Caco-2 (cell line): ENCODE measurements at regions not wholly inside any gene's neighbourhood (a gene's known extent, or its start where the extent isn't known, plus 50 kb on each side); places are given as distances from the start of the nearest gene placed in this dataset.

Source experiments
- BruUV-seq: library from RNA; stranded (reverse); fragments of 400-500 nt; replicated peaks from 2 replicates; lab custom pipeline; 2021; lab: Mats Ljungman, UMichigan
- CTCF ChIA-PET: fragments of 300-600 bp; sonication (Branson Sonifier 250); formaldehyde crosslinking; loops from one replicate; lab custom pipeline; 2022; ENCODE audit warnings: antibody characterized with exemption; lab: Charles Lee
- POLR2A ChIA-PET: fragments of 300-600 bp; sonication (Branson Sonifier 250); formaldehyde crosslinking; loops from one replicate; lab custom pipeline; 2022; ENCODE audit warnings: antibody characterized with exemption; lab: Charles Lee
- DNase-seq, 2 experiments: peaks; one replicate each; pipeline versions ENCODE4 v3.0.0 to v3.0.0-alpha.2; 2020 to 2022
- H3K27me3 ChIP-seq: replicated peaks from 2 replicates; pipeline ENCODE4 v1.6.0; 2011; ENCODE audit warnings: low read length; ENCODE audit not compliant: control insufficient read depth, insufficient read depth
- H3K36me3 ChIP-seq: 2 replicates; pipeline ENCODE4 v1.5.1; 2011; ENCODE audit warnings: low read length; ENCODE audit not compliant: control insufficient read depth, insufficient read depth
- H3K4me1 ChIP-seq: fragments of 250-450 bp; sonication (Bioruptor Pico); 2 replicates; pipeline ENCODE4 v1.5.1; 2020; ENCODE audit warnings: mild to moderate bottlenecking
- H3K4me3 ChIP-seq: 2 replicates; pipeline ENCODE4 v1.5.1; 2011; ENCODE audit warnings: low read depth, mild to moderate bottlenecking, control low read depth, low read length
- H3K9me3 ChIP-seq: fragments of 250-450 bp; sonication (Bioruptor Pico); 2 replicates; pipeline ENCODE4 v1.5.1; 2020; ENCODE audit warnings: mild to moderate bottlenecking, moderate library complexity
- H3K27ac Mint-ChIP-seq: one replicate; pipeline ENCODE4 v1.8.0; 2022; ENCODE audit warnings: mixed read lengths; ENCODE audit not compliant: unreplicated experiment
- H3K27me3 Mint-ChIP-seq: one replicate; pipeline ENCODE4 v1.8.0; 2022; ENCODE audit warnings: mixed read lengths; ENCODE audit not compliant: insufficient read depth, unreplicated experiment
- H3K36me3 Mint-ChIP-seq: one replicate; pipeline ENCODE4 v1.8.0; 2022; ENCODE audit warnings: mild to moderate bottlenecking, mixed read lengths; ENCODE audit not compliant: insufficient read depth, unreplicated experiment
- H3K4me1 Mint-ChIP-seq: one replicate; pipeline ENCODE4 v1.8.0; 2022; ENCODE audit warnings: low read depth, mixed read lengths; ENCODE audit not compliant: unreplicated experiment
- H3K4me3 Mint-ChIP-seq: one replicate; pipeline ENCODE4 v1.8.0; 2022; ENCODE audit warnings: mild to moderate bottlenecking, moderate library complexity, mixed read lengths; ENCODE audit not compliant: unreplicated experiment
- H3K9me3 Mint-ChIP-seq: one replicate; pipeline ENCODE4 v1.8.0; 2022; ENCODE audit warnings: mixed read lengths; ENCODE audit not compliant: unreplicated experiment
- intact Hi-C: fragments of 100-400 bp; cut with micrococcal nuclease; formaldehyde crosslinking; loops from one replicate; pipeline ENCODE4 v1.10.0; 2022; ENCODE audit not compliant: unreplicated experiment
- TF ChIP-seq, protein P1 (sequence below), 2 experiments: fragments of 200-600 bp in 1 of 2; IDR thresholded peaks; 1 replicate in 1 of 2; 2 replicates in 1 of 2; pipeline versions ENCODE4 v1.5.1 to v1.8.0; 2011 to 2022; ENCODE audit warnings: antibody characterized with exemption in 1 of 2, control low read depth in 1 of 2, inconsistent platforms in 1 of 2, low read depth in 1 of 2, low read length in 1 of 2, mild to moderate bottlenecking in 1 of 2, moderate library complexity in 1 of 2; ENCODE audit not compliant: insufficient read depth in 1 of 2, severe bottlenecking in 1 of 2, unreplicated experiment in 1 of 2

GRCh38 chr21:33171616-33172169 lies 58.0 kb upstream of the IFNAR2 start:
- Mint-ChIP-seq H3K27me3 (peaks cover 21% of the 10 kb centered on the region), H3K36me3 (no peaks in the 10 kb centered on the region), H3K9me3 (no peaks in the 10 kb centered on the region), H3K4me1 (no peaks in the 10 kb centered on the region), H3K27ac (no peak overlapping the region), H3K4me3 (no peak overlapping the region)
- TF ChIP-seq, protein P1, sequence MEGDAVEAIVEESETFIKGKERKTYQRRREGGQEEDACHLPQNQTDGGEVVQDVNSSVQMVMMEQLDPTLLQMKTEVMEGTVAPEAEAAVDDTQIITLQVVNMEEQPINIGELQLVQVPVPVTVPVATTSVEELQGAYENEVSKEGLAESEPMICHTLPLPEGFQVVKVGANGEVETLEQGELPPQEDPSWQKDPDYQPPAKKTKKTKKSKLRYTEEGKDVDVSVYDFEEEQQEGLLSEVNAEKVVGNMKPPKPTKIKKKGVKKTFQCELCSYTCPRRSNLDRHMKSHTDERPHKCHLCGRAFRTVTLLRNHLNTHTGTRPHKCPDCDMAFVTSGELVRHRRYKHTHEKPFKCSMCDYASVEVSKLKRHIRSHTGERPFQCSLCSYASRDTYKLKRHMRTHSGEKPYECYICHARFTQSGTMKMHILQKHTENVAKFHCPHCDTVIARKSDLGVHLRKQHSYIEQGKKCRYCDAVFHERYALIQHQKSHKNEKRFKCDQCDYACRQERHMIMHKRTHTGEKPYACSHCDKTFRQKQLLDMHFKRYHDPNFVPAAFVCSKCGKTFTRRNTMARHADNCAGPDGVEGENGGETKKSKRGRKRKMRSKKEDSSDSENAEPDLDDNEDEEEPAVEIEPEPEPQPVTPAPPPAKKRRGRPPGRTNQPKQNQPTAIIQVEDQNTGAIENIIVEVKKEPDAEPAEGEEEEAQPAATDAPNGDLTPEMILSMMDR (IDR thresholded peaks at IDR 0.05; ENCODE audit: insufficient read depth in 1 of 2, low read depth in 1 of 2, low read length in 1 of 2, severe bottlenecking in 1 of 2, unreplicated experiment in 1 of 2), result no peak
- Histone ChIP-seq H3K9me3 (no peaks in the 10 kb centered on the region), H3K4me1 (no peaks in the 10 kb centered on the region), H3K36me3 (no peaks in the 10 kb centered on the region), H3K4me3 (no peak overlapping the region), H3K27me3 (no peaks in the 10 kb centered on the region; the same call in none of the 2 replicates)
- no peak for DNase-seq
- POLR2A ChIA-PET, result no interaction called here
- no TSS peak for BruUV-seq
- CTCF ChIA-PET, result no interaction called here
- intact Hi-C loops, result no loop called here

DNA sequence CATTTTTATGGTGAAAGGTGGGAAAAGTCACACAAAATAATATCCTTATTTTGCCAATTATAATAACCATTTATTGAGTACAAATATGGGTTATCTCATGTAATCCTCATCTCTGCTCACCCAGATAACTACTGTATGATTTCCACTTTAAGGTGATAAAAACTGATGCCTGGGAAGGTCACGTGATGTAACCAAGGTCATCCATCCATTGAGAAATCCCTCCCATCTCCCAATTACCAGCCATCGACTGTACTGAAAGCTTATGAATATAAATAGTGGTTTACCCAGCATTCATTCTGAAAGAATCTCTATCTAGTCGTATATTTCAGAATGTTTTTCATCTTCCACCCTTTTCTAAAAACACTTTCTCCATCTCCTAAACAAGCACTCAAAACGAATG lies 55.0 kb upstream of the IFNAR2 start:
- no peaks in the 10 kb centered on the region for H3K36me3 Mint-ChIP-seq
- H3K4me1 Mint-ChIP-seq, result no peaks in the 10 kb centered on the region
- Histone ChIP-seq H3K36me3 (no peaks in the 10 kb centered on the region), H3K27me3 (no peaks in the 10 kb centered on the region; the same call in none of the 2 replicates), H3K4me3 (no peak overlapping the region), H3K4me1 (no peaks in the 10 kb centered on the region), H3K9me3 (no peaks in the 10 kb centered on the region)
- H3K27ac Mint-ChIP-seq, result no peak overlapping the region
- intact Hi-C loops, result no loop called here
- ChIA-PET CTCF (interaction anchor here (0.5 kb wide), 1 partner anchor 187 kb away, joined by 5 read pairs; no protein-coding TSS in a partner anchor), POLR2A (no interaction called here)
- no TSS peak for BruUV-seq
- H3K4me3 Mint-ChIP-seq, result no peak overlapping the region
- DNase-seq, result no peak
- TF ChIP-seq, protein P1 (IDR thresholded peaks at IDR 0.05; ENCODE audit: insufficient read depth in 1 of 2, low read depth in 1 of 2, low read length in 1 of 2, severe bottlenecking in 1 of 2, unreplicated experiment in 1 of 2), result no peak
- H3K27me3 Mint-ChIP-seq, result peaks cover 12% of the 10 kb centered on the region
- no peaks in the 10 kb centered on the region for H3K9me3 Mint-ChIP-seq
